ENCODE measurements at regions not wholly inside any gene's neighbourhood (a gene's known extent, or its start where the extent isn't known, plus 50 kb on each side); places are given as distances from the start of the nearest gene placed in this dataset.

DNA sequence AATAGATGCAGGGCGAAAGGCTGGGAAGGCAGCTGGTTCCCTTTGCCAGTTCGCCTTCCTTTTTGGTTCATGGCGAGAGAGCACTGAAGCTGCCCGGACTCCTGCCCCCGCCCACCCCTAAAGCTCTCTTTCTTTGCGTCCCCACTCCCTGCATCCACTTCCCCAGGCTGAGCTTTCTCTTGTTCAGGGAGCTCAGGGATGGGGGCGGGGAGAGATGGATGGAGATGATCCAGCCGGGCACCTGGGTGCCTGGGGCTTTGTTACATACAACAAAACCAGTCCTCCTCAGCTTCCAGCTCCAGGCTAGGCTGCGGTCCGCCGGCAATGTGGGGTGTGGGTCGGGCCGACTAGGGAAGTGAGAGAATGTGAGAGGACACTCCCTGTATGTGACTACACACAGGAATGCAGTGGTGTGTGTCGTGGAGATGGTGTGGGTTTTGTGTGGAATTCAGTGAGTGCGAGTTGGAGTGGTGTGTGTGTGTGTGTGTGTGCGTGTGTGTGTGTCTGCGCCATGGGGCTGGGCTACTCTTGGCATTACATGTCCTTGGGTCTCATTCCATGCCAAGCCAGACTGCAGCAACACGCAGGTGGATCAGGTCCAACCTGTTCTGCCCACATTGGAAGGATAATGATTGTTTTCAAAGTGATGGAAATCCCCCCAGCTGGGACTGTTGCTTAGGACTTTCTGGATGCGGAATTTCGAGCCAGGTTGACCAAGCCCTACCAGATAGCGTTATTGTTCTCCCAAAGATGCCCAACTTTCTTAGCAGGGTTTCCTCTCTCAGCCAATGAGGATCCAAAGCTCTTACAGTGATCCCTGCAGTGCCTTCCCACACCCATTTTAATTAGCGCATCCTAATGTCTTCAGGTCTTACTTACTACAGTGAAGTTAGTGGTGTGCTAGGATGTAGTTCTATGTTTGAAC is 149.4 kb upstream of the CHRDL1 start:
- no peaks in the 10 kb centered on the region for H3K27me3 ChIP-seq
- H3K27ac ChIP-seq = no peak overlapping the region
- H3K36me3 ChIP-seq = no peaks in the 10 kb centered on the region
- no peak for DNase-seq
- intact Hi-C loops (cut with DNase I; ENCODE audit: low total_unique reads) = no loop called here
- no peaks in the 10 kb centered on the region for H3K4me1 ChIP-seq
- peak overlapping the region in 1 of 2 donors; percentile 30 for H3K4me3 ChIP-seq
- TF ChIP-seq, protein P1, sequence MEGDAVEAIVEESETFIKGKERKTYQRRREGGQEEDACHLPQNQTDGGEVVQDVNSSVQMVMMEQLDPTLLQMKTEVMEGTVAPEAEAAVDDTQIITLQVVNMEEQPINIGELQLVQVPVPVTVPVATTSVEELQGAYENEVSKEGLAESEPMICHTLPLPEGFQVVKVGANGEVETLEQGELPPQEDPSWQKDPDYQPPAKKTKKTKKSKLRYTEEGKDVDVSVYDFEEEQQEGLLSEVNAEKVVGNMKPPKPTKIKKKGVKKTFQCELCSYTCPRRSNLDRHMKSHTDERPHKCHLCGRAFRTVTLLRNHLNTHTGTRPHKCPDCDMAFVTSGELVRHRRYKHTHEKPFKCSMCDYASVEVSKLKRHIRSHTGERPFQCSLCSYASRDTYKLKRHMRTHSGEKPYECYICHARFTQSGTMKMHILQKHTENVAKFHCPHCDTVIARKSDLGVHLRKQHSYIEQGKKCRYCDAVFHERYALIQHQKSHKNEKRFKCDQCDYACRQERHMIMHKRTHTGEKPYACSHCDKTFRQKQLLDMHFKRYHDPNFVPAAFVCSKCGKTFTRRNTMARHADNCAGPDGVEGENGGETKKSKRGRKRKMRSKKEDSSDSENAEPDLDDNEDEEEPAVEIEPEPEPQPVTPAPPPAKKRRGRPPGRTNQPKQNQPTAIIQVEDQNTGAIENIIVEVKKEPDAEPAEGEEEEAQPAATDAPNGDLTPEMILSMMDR (IDR thresholded peaks at IDR 0.05) = no peak
- H3K9me3 ChIP-seq = no peaks in the 10 kb centered on the region

DNA sequence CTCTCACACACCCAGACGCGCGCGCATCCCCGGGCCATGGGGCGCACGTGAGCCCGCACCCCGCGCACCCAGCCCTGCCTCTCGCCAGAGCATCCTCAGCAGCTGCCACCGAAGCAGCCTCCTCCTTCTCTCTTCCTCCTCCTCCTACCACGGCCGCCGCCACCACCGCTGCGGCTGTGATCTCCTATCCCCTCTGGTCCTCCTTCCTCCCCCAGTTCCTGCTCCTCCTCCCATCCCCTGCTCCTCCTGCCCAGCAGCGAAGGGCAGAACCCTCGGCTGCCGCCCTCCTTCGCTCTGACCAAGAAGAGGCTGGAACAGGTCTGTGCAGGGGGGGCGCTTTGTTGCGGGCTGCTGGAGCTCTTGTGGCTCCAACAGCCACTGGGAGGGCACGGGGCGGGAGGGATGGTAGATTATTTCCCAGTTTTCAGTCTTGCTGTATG is 148.7 kb upstream of the CHRDL1 start:
- H3K4me1 ChIP-seq = no peaks in the 10 kb centered on the region
- DNase-seq = peak in 1 of 2 donors; percentile 20
- H3K4me3 ChIP-seq = peak overlapping the region in 1 of 2 donors; percentile 30
- intact Hi-C loops (cut with DNase I; ENCODE audit: low total_unique reads) = no loop called here
- TF ChIP-seq, protein P1 (IDR thresholded peaks at IDR 0.05) = no peak
- no peaks in the 10 kb centered on the region for H3K36me3 ChIP-seq
- H3K27me3 ChIP-seq = no peaks in the 10 kb centered on the region
- no peak overlapping the region for H3K27ac ChIP-seq
- H3K9me3 ChIP-seq = no peaks in the 10 kb centered on the region

DNA sequence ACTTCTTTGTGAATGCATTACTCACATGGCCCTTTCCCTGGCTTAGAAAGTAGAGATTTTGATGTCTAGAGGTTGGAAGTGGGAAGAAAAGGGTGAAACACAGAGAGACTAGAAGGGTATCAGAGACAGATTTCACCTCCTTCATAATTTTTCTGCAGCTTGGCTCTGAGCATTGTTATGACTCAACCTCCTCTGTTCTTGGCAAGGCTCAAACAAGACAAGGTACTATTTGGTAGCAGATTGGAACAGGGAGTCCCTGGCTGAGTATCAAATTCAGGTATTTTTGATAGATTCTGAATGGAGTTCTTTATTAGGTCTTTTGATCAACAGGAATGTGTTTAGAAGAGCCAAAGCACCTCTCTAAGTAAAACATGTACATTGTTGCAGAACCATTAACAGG is 146.3 kb upstream of the CHRDL1 start:
- TF ChIP-seq, protein P1 (IDR thresholded peaks at IDR 0.05) = no peak
- H3K4me3 ChIP-seq = no peak overlapping the region
- intact Hi-C loops (cut with DNase I; ENCODE audit: low total_unique reads) = no loop called here
- H3K27me3 ChIP-seq = no peaks in the 10 kb centered on the region
- no peak for DNase-seq
- no peaks in the 10 kb centered on the region for H3K36me3 ChIP-seq
- H3K9me3 ChIP-seq = no peaks in the 10 kb centered on the region
- no peaks in the 10 kb centered on the region for H3K4me1 ChIP-seq
- H3K27ac ChIP-seq = no peak overlapping the region

DNA sequence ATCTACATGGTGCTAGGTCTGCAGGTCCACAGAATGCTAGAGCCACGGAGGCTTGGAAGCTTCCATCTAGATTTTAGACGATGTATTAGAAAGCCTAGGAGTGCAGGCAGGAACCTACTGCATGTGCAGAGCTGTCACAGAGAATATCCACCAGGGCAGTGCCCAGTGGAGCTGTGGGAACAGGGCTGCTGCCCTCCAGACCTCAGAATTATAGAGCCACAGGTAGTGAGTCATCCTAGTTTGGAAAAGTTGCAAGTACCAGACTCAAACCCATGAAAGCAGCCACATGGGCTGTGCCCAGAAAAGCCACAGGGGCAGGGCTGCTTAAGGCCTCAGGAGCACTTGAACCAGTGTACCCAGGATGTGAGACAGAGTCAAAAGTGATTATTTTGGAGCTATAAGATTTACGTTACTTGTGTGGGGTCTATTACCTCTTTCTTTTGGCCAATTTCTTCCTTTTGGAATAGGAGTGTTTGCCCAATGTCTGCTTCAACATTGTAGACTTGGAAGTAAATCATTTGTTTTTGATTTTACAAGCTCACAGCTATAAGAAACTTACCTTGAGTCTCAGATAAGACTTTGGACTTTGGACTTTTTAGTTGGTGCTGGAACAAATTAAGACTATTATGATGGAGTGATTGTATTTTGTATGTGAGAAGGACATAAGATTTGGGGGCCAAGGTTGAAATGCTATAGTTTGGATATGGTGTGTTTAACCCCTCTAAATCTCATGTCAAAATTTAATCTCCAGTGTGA is 143.5 kb upstream of the CHRDL1 start:
- H3K4me1 ChIP-seq = no peaks in the 10 kb centered on the region
- no peaks in the 10 kb centered on the region for H3K27me3 ChIP-seq
- H3K9me3 ChIP-seq = no peaks in the 10 kb centered on the region
- H3K27ac ChIP-seq = no peak overlapping the region
- no peak overlapping the region for H3K4me3 ChIP-seq
- intact Hi-C loops (cut with DNase I; ENCODE audit: low total_unique reads) = no loop called here
- TF ChIP-seq, protein P1 (IDR thresholded peaks at IDR 0.05) = no peak
- no peaks in the 10 kb centered on the region for H3K36me3 ChIP-seq
- no peak for DNase-seq

DNA sequence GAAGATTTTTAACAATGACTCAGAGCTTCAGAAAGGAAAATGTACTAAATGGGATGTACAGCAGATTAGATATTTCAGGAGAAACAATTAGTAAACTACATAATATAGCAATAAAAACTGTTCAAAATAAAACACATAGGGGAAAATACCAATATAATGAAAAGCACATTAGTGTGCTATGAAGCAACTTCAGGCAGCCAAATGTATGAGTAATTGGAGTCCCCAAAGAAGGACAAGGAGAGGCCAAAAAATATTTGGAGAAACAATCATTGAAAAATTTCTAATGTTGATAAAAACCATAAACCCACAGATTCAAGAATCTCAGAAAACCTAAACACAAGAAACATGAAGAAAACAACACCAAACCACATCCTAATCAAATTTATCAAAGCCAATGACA is 129.3 kb upstream of the CHRDL1 start:
- no peak overlapping the region for H3K4me3 ChIP-seq

More for the DNA sequence above, 129.3 kb upstream of the CHRDL1 start:
- TF ChIP-seq, protein P1 (IDR thresholded peaks at IDR 0.05) = no peak
- Histone ChIP-seq H3K27me3 (no peaks in the 10 kb centered on the region), H3K4me1 (no peaks in the 10 kb centered on the region), H3K27ac (no peak overlapping the region), H3K9me3 (peaks cover 0 to 7% (median 6%) of the 10 kb centered on the region in 3 donors), H3K36me3 (no peaks in the 10 kb centered on the region)
- DNase-seq = no peak
- intact Hi-C loops (cut with DNase I; ENCODE audit: low total_unique reads) = no loop called here
